ENCODE measurements at regions not wholly inside any gene's neighbourhood (a gene's known extent, or its start where the extent isn't known, plus 50 kb on each side); places are given as distances from the start of the nearest gene placed in this dataset.
"Not testable (repeated sequence)": the region's sequence is repeated elsewhere in the genome, so short reads cannot be mapped to it uniquely, and the experiment has no call there.

DNA sequence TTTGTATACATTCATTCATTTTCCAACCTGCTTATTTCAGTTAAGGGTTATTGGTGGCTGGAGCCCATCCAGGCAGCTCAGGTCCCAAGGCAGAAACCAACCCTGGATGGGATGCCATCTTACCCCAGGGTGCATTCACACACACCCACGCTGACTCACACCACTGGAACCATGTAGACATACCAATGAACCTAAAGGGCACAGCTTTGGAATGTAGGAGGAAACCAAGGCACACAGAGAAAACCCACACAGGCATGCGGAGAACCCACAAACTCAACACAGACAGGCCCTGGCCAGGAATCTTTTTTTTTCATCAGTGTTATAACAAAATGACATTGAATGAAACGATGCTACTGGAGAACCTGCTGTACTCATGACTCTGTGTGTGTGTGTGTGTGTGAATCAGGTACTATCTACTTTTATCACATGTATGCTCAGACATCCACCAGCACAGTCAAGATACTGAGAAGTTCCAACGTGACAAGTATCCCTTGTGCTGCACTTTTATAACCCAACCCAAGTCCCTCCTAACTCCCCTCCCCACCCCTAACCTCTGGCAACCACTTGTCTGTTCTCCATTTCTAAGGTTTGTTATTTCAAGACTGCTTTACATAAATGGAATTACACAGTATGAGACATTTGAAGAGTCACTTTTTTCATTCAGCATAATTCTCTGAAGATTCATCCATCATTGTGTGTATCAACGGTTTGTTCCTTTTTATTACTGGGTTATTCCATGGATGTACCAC lies 286.8 kb upstream of the PLD5 start:
- DNase-seq (no peak), ATAC-seq (no peak)
- Histone ChIP-seq H3K27ac (no peak overlapping the region), H3K36me3 (ENCODE audit: insufficient read depth in 1 of 2, low read depth in 1 of 2) (no peaks in the 10 kb centered on the region), H3K4me3 (no peak overlapping the region), H3K27me3 (ENCODE audit: insufficient read depth in 3 of 3, low read length in 2 of 3) (no peaks in the 10 kb centered on the region), H3K4me1 (no peaks in the 10 kb centered on the region), H3K9me3 (no peaks in the 10 kb centered on the region)
- TF ChIP-seq, protein P1, sequence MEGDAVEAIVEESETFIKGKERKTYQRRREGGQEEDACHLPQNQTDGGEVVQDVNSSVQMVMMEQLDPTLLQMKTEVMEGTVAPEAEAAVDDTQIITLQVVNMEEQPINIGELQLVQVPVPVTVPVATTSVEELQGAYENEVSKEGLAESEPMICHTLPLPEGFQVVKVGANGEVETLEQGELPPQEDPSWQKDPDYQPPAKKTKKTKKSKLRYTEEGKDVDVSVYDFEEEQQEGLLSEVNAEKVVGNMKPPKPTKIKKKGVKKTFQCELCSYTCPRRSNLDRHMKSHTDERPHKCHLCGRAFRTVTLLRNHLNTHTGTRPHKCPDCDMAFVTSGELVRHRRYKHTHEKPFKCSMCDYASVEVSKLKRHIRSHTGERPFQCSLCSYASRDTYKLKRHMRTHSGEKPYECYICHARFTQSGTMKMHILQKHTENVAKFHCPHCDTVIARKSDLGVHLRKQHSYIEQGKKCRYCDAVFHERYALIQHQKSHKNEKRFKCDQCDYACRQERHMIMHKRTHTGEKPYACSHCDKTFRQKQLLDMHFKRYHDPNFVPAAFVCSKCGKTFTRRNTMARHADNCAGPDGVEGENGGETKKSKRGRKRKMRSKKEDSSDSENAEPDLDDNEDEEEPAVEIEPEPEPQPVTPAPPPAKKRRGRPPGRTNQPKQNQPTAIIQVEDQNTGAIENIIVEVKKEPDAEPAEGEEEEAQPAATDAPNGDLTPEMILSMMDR (IDR thresholded peaks at IDR 0.05): no peak
- WGBS, 3 donors: 61 to 79% (median 67%) methylated on average over 5 of the region's 5 CpGs
- intact Hi-C loops (cut with DNase I): no loop called here

DNA sequence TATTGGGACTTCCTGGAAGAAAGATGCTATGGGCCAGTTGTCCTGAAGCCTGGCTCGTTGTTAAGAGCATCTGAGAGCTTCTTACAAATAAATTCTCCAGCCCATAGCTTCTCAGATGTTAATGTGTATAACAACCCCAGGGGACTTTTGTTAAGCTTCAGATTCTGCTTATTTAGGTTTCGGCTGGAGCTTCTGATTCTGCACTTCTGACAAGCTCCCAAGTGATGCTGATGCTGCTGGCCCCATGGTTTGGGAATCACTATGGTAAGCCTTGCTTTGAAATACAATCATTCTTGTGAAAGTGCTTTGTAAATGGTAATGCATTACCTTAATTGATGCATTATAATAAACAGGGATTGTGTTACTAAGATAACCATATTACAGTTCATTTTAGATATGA lies 281.8 kb upstream of the PLD5 start:
- TF ChIP-seq, protein P1 (IDR thresholded peaks at IDR 0.05): no peak
- H3K4me3 ChIP-seq: no peak overlapping the region
- no peaks in the 10 kb centered on the region for H3K27me3 ChIP-seq (ENCODE audit: insufficient read depth in 3 of 3, low read length in 2 of 3)
- DNase-seq (no peak), ATAC-seq (no peak)
- 30 to 44% (median 36%) methylated on average over 2 of the region's 2 CpGs for WGBS, 3 donors
- H3K36me3 ChIP-seq (ENCODE audit: insufficient read depth in 1 of 2, low read depth in 1 of 2): no peaks in the 10 kb centered on the region
- H3K27ac ChIP-seq: no peak overlapping the region
- no peaks in the 10 kb centered on the region for H3K9me3 ChIP-seq
- H3K4me1 ChIP-seq: no peaks in the 10 kb centered on the region
- intact Hi-C loops (cut with DNase I): no loop called here

DNA sequence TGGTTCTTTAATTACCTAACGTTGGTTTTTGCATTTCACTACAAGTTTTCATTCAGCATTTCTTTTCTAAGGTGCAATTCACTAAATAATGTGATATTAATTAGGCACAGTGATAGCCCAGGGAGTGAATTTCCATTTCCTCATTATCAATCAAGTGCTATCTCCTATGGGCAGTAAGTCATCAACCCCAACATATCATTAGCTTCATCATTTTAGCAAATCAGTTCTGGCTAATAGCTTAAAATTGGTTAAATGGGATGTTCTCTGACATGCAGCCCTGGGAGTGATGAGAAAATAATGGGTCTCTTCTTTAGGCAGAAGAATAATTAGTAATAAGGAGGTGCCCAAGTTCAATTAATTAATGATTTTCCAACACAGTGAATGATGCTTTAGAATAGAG lies 280.9 kb upstream of the PLD5 start:
- H3K27me3 ChIP-seq (ENCODE audit: insufficient read depth in 3 of 3, low read length in 2 of 3); H3K9me3 ChIP-seq; DNase-seq; H3K4me3 ChIP-seq; H3K27ac ChIP-seq; intact Hi-C loops (cut with DNase I); ATAC-seq; H3K4me1 ChIP-seq; H3K36me3 ChIP-seq (ENCODE audit: insufficient read depth in 1 of 2, low read depth in 1 of 2): not testable (repeated sequence)
- WGBS, 3 donors: 66 to 75% (median 68%) methylated on average over 1 of the region's 1 CpG

DNA sequence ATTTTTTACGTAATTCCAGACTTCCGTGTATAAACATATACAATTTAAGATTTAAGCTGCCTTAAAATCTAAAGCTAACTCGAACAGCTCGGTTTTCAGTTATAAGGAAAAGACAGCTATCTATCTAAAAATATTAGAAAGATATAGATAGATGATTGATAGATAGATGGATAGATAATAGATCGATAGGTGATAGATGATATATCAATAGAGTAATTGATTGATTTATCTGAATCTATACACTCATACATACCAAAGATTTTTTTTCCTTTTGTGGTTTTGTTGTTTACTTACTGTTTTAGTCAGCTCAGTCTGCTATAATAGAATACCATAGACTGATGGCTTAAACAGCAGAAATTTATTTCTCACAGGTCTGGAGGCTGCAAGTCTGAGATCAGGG lies 278.5 kb upstream of the PLD5 start:
- Histone ChIP-seq H3K27me3 (ENCODE audit: insufficient read depth in 3 of 3, low read length in 2 of 3) (no peaks in the 10 kb centered on the region), H3K36me3 (ENCODE audit: insufficient read depth in 1 of 2, low read depth in 1 of 2) (no peaks in the 10 kb centered on the region), H3K27ac (no peak overlapping the region), H3K4me3 (no peak overlapping the region), H3K9me3 (no peaks in the 10 kb centered on the region), H3K4me1 (no peaks in the 10 kb centered on the region)
- intact Hi-C loops (cut with DNase I): no loop called here
- no peak for DNase-seq
- 89 to 95% (median 89%) methylated on average over 5 of the region's 5 CpGs for WGBS, 3 donors
- TF ChIP-seq, protein P1 (IDR thresholded peaks at IDR 0.05): no peak
- ATAC-seq: no peak

DNA sequence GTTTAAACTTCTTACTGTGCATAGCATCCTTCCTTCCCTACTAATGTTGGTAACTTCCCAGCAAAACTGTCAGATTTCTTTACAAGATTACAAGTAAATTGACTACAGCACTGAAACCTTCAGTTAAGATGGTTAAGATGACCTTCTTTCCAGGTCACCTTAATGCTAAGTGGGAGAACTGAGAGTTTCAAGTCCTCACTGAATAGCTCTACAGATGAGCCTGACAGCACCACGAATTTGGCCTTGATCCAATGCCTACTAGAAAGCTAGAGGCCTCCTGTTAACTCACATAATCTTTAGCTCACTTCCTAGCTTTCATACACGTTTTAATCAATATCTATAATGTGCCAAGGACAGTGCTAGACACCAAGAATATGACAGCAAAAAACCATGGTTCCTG lies 276.0 kb upstream of the PLD5 start:
- Histone ChIP-seq H3K36me3 (ENCODE audit: insufficient read depth in 1 of 2, low read depth in 1 of 2) (no peaks in the 10 kb centered on the region), H3K27me3 (ENCODE audit: insufficient read depth in 3 of 3, low read length in 2 of 3) (no peaks in the 10 kb centered on the region), H3K4me1 (no peaks in the 10 kb centered on the region), H3K27ac (no peak overlapping the region), H3K4me3 (no peak overlapping the region), H3K9me3 (no peaks in the 10 kb centered on the region)
- intact Hi-C loops (cut with DNase I): no loop called here
- ATAC-seq: no peak
- DNase-seq: no peak
- TF ChIP-seq, protein P1 (IDR thresholded peaks at IDR 0.05): no peak
- WGBS, 3 donors: 12 to 35% (median 19%) methylated on average over 2 of the region's 2 CpGs
